GM12878 (cell line): ENCODE measurements at regions not wholly inside any gene's neighbourhood (a gene's known extent, or its start where the extent isn't known, plus 50 kb on each side); places are given as distances from the start of the nearest gene placed in this dataset.

Source experiments
- ATAC-seq: fragments of 200-7000 bp; cut with Tn5 transposase; 3 replicates; pipeline ENCODE4 v1.9.1; 2020; ENCODE audit warnings: mild to moderate bottlenecking, moderate library complexity
- BruUV-seq: library from RNA; stranded (reverse); fragments of 400-500 nt; replicated peaks from 2 replicates; lab custom pipeline; 2021; lab: Mats Ljungman, UMichigan
- CTCF ChIA-PET: fragments of 300-600 bp; sonication (Branson Sonifier 250); formaldehyde crosslinking; extraction: SDS; loops from one replicate; lab custom pipeline; 2021; ENCODE audit warnings: inconsistent platforms; lab: Yijun Ruan, JAX
- POLR2A ChIA-PET: fragments of 350-600 bp; formaldehyde crosslinking; extraction: SDS; loops from one replicate; lab custom pipeline; 2021; ENCODE audit warnings: inconsistent platforms; lab: Charles Lee
- RAD21 ChIA-PET: fragments of 300-600 bp; sonication (Branson Sonifier 250); formaldehyde crosslinking; loops from one replicate; lab custom pipeline; 2023; ENCODE audit warnings: antibody characterized with exemption; ENCODE audit not compliant: unreplicated experiment; lab: Charles Lee
- SMC1A ChIA-PET: fragments of 300-600 bp; sonication (Branson Sonifier 250); formaldehyde crosslinking; loops from one replicate; lab custom pipeline; 2023; ENCODE audit not compliant: unreplicated experiment, uncharacterized antibody; lab: Charles Lee
- DNase-seq: peaks from one replicate; pipeline ENCODE4 v3.0.0-alpha.2; 2011; ENCODE audit warnings: low read depth, low spot score
- FAIRE-seq: peaks from 3 replicates; lab custom pipeline; 2011; peaks lifted over from hg19 to GRCh38; lab: Jason Lieb, UNC
- H2AFZ ChIP-seq: 2 replicates; pipeline ENCODE4 v1.6.0; 2011; ENCODE audit warnings: low read depth, low read length, control low read depth; ENCODE audit not compliant: control insufficient read depth
- H3K27ac ChIP-seq: 2 replicates; pipeline ENCODE4 v1.5.1; 2011; ENCODE audit warnings: control low read depth; ENCODE audit not compliant: control insufficient read depth, insufficient read depth
- H3K27me3 ChIP-seq, 2 experiments: replicated peaks in 1 of 2; 2 replicates each; pipeline versions ENCODE4 v1.6.0 to v1.6.1; 2011; ENCODE audit warnings: low read length in 1 of 2; ENCODE audit not compliant: control insufficient read depth in 2 of 2, insufficient read depth in 2 of 2
- H3K36me3 ChIP-seq, 2 experiments: 2 replicates each; pipeline ENCODE4 v1.5.1; 2011; ENCODE audit warnings: low read length in 1 of 2; ENCODE audit not compliant: control insufficient read depth in 2 of 2, insufficient read depth in 2 of 2
- H3K4me1 ChIP-seq: 2 replicates; pipeline ENCODE4 v1.6.1; 2011; ENCODE audit warnings: mild to moderate bottlenecking, low read length, moderate library complexity, mixed read lengths; ENCODE audit not compliant: control insufficient read depth, insufficient read depth
- H3K4me2 ChIP-seq: 2 replicates; pipeline ENCODE4 v1.6.0; 2011; ENCODE audit warnings: control low read depth; ENCODE audit not compliant: control insufficient read depth, insufficient read depth
- H3K4me3 ChIP-seq: fragments of 200-600 bp; sonication (generic); 2 replicates; pipeline ENCODE4 v1.5.1; 2016
- H3K79me2 ChIP-seq: 2 replicates; pipeline ENCODE4 v1.6.0; 2011; ENCODE audit warnings: low read length; ENCODE audit not compliant: control insufficient read depth, insufficient read depth
- H3K9ac ChIP-seq: 2 replicates; pipeline ENCODE4 v1.8.0; 2011; ENCODE audit warnings: low read length, control low read depth, mixed read lengths; ENCODE audit not compliant: control insufficient read depth, insufficient read depth
- H3K9me3 ChIP-seq: replicated peaks from 3 replicates; pipeline ENCODE4 v1.5.1; 2011; ENCODE audit warnings: mild to moderate bottlenecking, low read length; ENCODE audit not compliant: control insufficient read depth, insufficient read depth
- H4K20me1 ChIP-seq: 2 replicates; pipeline ENCODE4 v1.6.0; 2011; ENCODE audit not compliant: control insufficient read depth, insufficient read depth
- ASH2L ChIP-seq: fragments of 300-600, 200-600 bp; sonication (generic); IDR thresholded peaks from 2 replicates; pipeline ENCODE4 v1.6.1; 2017; ENCODE audit warnings: low read depth, mild to moderate bottlenecking, borderline replicate concordance
- BCL11A ChIP-seq: IDR thresholded peaks from 2 replicates; pipeline ENCODE4 v1.6.1; 2011; ENCODE audit warnings: low read depth, low read length
- E2F8 ChIP-seq: fragments of 450-650 bp; IDR thresholded peaks from 2 replicates; pipeline ENCODE4 v1.6.1; 2018; ENCODE audit warnings: mild to moderate bottlenecking, low read depth, moderate library complexity; ENCODE audit not compliant: partially characterized antibody
- KAT2A ChIP-seq: conservative IDR thresholded peaks from 2 replicates; pipeline ENCODE4 v1.6.1; 2011; ENCODE audit warnings: low read depth, low read length; ENCODE audit not compliant: control insufficient read depth
- MLLT1 ChIP-seq: fragments of 450-650 bp; IDR thresholded peaks from 2 replicates; pipeline ENCODE4 v1.6.1; 2016; ENCODE audit warnings: mild to moderate bottlenecking
- MYB ChIP-seq: fragments of 150-350 bp; IDR thresholded peaks from 2 replicates; pipeline ENCODE4 v1.6.1; 2014; ENCODE audit warnings: mild to moderate bottlenecking, low read depth, low read length, borderline replicate concordance
- PBX3 ChIP-seq: IDR thresholded peaks from 2 replicates; pipeline ENCODE4 v1.6.1; 2011; ENCODE audit warnings: mild to moderate bottlenecking, low read depth, low read length, moderate library complexity; ENCODE audit not compliant: insufficient replicate concordance
- SMC3 ChIP-seq: IDR thresholded peaks from 2 replicates; pipeline ENCODE4 v1.6.1; 2011; ENCODE audit warnings: low read length, improper control_type of control experiment, borderline replicate concordance
- WGBS: methylation state at CpG from one replicate; pipeline ENCODE4 v1.1.6; 2016; ENCODE audit warnings: low lambda C conversion rate; ENCODE audit not compliant: insufficient replicate concordance, insufficient coverage; ENCODE audit errors: missing lambda C conversion rate; 5-methylcytosine and 5-hydroxymethylcytosine counted together
- in situ Hi-C: fragments of 300-500 bp; cut with MboI; formaldehyde crosslinking; loops from 9 replicates; pipeline ENCODE4 v1.14.3; 2018; ENCODE audit warnings: mixed read lengths
- intact Hi-C: fragments of 100-400 bp; cut with micrococcal nuclease; formaldehyde crosslinking; loops from one replicate; pipeline ENCODE4 v1.14.2; 2022; ENCODE audit not compliant: unreplicated experiment

- no peak overlapping the region for H2AFZ ChIP-seq
- H3K27me3 ChIP-seq: no peaks in the 10 kb centered on the region; a peak in 1 of 4 replicates
- no peaks in the 10 kb centered on the region for H4K20me1 ChIP-seq
- H3K4me3 ChIP-seq: no peak overlapping the region
- TF ChIP-seq MLLT1 (no peak), ASH2L (no peak), BCL11A (no peak), KAT2A (no peak), MYB (no peak), PBX3 (no peak), SMC3 (no peak), E2F8 (no peak)
- intact Hi-C loops: no loop called here
- whole genome bisulfite sequencing: 22% methylated on average over 4 of the region's 4 CpGs
- ChIA-PET CTCF (no interaction called here), SMC1A (no interaction called here), RAD21 (interaction anchor here (0.7 kb wide), 1 partner anchor 359 kb away, joined by 3 read pairs; no protein-coding TSS in a partner anchor), POLR2A (no interaction called here)
- H3K4me2 ChIP-seq: no peak overlapping the region
- no peak overlapping the region for H3K27ac ChIP-seq
- no peak overlapping the region for H3K9ac ChIP-seq
- no peaks in the 10 kb centered on the region for H3K79me2 ChIP-seq
- no peak for DNase-seq
- H3K4me1 ChIP-seq: no peaks in the 10 kb centered on the region
- in situ Hi-C loops: no loop called here
- no peaks in the 10 kb centered on the region for H3K36me3 ChIP-seq
- no peak for ATAC-seq
- no TSS peak for BruUV-seq
- FAIRE-seq: no peak
- H3K9me3 ChIP-seq: no peaks in the 10 kb centered on the region
Observed at GRCh38 chr2:221353201-221353600, 218.9 kb downstream of the EPHA4 start.
